ENCODE measurements at regions not wholly inside any gene's neighbourhood (a gene's known extent, or its start where the extent isn't known, plus 50 kb on each side); places are given as distances from the start of the nearest gene placed in this dataset.

- H3K27ac ChIP-seq (ENCODE audit: low read depth, low read length) = no peak overlapping the region
- ChIA-PET POLR2A (no interaction called here), CTCF (no interaction called here)
- H3K27me3 ChIP-seq (ENCODE audit: control insufficient read depth, insufficient read depth, low read length) = no peaks in the 10 kb centered on the region
- TF ChIP-seq CTCF (IDR thresholded peaks at IDR 0.05; ENCODE audit: low read depth, low read length) = no peak
- no peak for DNase-seq (ENCODE audit: low read depth, low spot score)
- H3K4me3 ChIP-seq (ENCODE audit: low read depth, low read length) = no peak overlapping the region
- H3K9me3 ChIP-seq (ENCODE audit: control insufficient read depth, insufficient read depth, low read length) = no peaks in the 10 kb centered on the region
Measured at GRCh38 chrX:87045352-87045751, 472.2 kb upstream of the KLHL4 start.

- H3K9me3 ChIP-seq (ENCODE audit: control insufficient read depth, insufficient read depth, low read length) = no peaks in the 10 kb centered on the region
- H3K27me3 ChIP-seq (ENCODE audit: control insufficient read depth, insufficient read depth, low read length) = no peaks in the 10 kb centered on the region
- TF ChIP-seq CTCF (IDR thresholded peaks at IDR 0.05; ENCODE audit: low read depth, low read length) = no peak
- H3K27ac ChIP-seq (ENCODE audit: low read depth, low read length) = no peak overlapping the region
- no peak for DNase-seq (ENCODE audit: low read depth, low spot score)
- no peak overlapping the region for H3K4me3 ChIP-seq (ENCODE audit: low read depth, low read length)
- ChIA-PET CTCF (no interaction called here), POLR2A (no interaction called here)
Measured at GRCh38 chrX:87049567-87049966, 468.0 kb upstream of the KLHL4 start.

GRCh38 chrX:87063642-87064041, 454.0 kb upstream of the KLHL4 start:
- TF ChIP-seq CTCF (IDR thresholded peaks at IDR 0.05; ENCODE audit: low read depth, low read length) = no peak
- ChIA-PET CTCF (no interaction called here), POLR2A (no interaction called here)
- DNase-seq (ENCODE audit: low read depth, low spot score) = no peak
- Histone ChIP-seq H3K27me3 (ENCODE audit: control insufficient read depth, insufficient read depth, low read length) (no peaks in the 10 kb centered on the region), H3K27ac (ENCODE audit: low read depth, low read length) (no peak overlapping the region), H3K9me3 (ENCODE audit: control insufficient read depth, insufficient read depth, low read length) (peaks cover 3% of the 10 kb centered on the region; the same call in 1 of the 2 replicates), H3K4me3 (ENCODE audit: low read depth, low read length) (no peak overlapping the region)

- Histone ChIP-seq H3K9me3 (ENCODE audit: control insufficient read depth, insufficient read depth, low read length) (peaks cover 3% of the 10 kb centered on the region; the same call in 1 of the 2 replicates), H3K27ac (ENCODE audit: low read depth, low read length) (no peak overlapping the region), H3K4me3 (ENCODE audit: low read depth, low read length) (no peak overlapping the region), H3K27me3 (ENCODE audit: control insufficient read depth, insufficient read depth, low read length) (no peaks in the 10 kb centered on the region)
- TF ChIP-seq CTCF (IDR thresholded peaks at IDR 0.05; ENCODE audit: low read depth, low read length) = no peak
- CTCF ChIA-PET = no interaction called here
- POLR2A ChIA-PET = no interaction called here
- no peak for DNase-seq (ENCODE audit: low read depth, low spot score)
Measured at GRCh38 chrX:87064502-87064901, 453.1 kb upstream of the KLHL4 start.

DNA sequence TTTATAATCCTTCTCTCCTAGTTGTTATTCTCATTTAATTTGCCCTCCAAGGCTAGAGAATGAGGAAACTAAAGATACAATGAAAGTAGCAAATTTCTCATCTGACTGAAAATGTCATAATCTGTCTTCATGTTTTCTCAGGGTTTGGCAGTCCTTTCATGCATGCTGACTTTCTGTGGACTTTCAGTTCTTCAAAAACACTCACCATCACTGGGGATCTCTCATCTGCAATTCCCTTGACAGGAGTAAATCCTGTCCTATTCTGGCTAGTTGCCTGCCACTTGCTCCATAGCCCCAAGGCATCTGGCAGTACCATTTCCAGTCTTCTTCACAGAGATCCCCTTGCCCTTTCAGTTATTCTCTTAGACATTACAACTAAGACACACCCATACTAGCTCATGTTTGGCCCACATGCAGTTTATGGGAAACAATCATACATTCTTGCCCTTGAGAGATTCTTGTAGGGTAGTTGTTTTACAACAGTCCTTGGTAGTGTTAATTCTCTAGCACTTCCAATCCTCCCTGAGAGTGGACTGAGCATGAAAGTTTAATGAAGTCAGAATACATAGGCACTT, 449.7 kb upstream of the KLHL4 start:
- CTCF ChIA-PET = no interaction called here
- POLR2A ChIA-PET = no interaction called here
- Histone ChIP-seq H3K27ac (ENCODE audit: low read depth, low read length) (no peak overlapping the region), H3K4me3 (ENCODE audit: low read depth, low read length) (no peak overlapping the region), H3K27me3 (ENCODE audit: control insufficient read depth, insufficient read depth, low read length) (no peaks in the 10 kb centered on the region), H3K9me3 (ENCODE audit: control insufficient read depth, insufficient read depth, low read length) (no peaks in the 10 kb centered on the region; the same call in 1 of the 2 replicates)
- no peak for TF ChIP-seq CTCF (IDR thresholded peaks at IDR 0.05; ENCODE audit: low read depth, low read length)
- no peak for DNase-seq (ENCODE audit: low read depth, low spot score)

Measured in AG04450 (cell line).